Tibial nerve (tissue), 4 donors: ENCODE measurements at regions not wholly inside any gene's neighbourhood (a gene's known extent, or its start where the extent isn't known, plus 50 kb on each side); places are given as distances from the start of the nearest gene placed in this dataset.

Experiments
- DNase-seq, 2 donors: peaks; one replicate each; pipeline ENCODE4 v3.0.0-alpha.2; 2019; ENCODE audit warnings: low spot score in 2 of 2
- H3K27ac ChIP-seq, 4 donors: fragments of 200-600 bp; sonication (generic) in 3 of 4; one replicate each; pipeline ENCODE4 v1.5.1; 2017 to 2019; ENCODE audit warnings: mild to moderate bottlenecking in 1 of 4
- H3K27me3 ChIP-seq, 2 donors: fragments of 200-600 bp; sonication (generic) in 1 of 2; one replicate each; pipeline versions ENCODE4 v1.5.1 to v1.6.0; 2017 to 2019
- H3K36me3 ChIP-seq, 3 donors: fragments of 200-600 bp; sonication (generic); one replicate each; pipeline ENCODE4 v1.5.1; 2018 to 2019
- H3K4me1 ChIP-seq, 4 donors: fragments of 200-600 bp; sonication (generic) in 3 of 4; one replicate each; pipeline ENCODE4 v1.5.1; 2017 to 2019
- H3K4me3 ChIP-seq, 4 donors: fragments of 200-600 bp; sonication (generic) in 3 of 4; one replicate each; pipeline ENCODE4 v1.5.1; 2017 to 2019; ENCODE audit warnings: mild to moderate bottlenecking in 1 of 4, moderate library complexity in 1 of 4
- H3K9me3 ChIP-seq, 4 donors: fragments of 200-600 bp; sonication (generic) in 3 of 4; one replicate each; pipeline ENCODE4 v1.5.1; 2017 to 2019
- EP300 ChIP-seq, 2 donors: sonication (generic); formaldehyde crosslinking; IDR thresholded peaks; one replicate each; pipeline ENCODE4 v1.6.1; 2017; ENCODE audit warnings: antibody characterized with exemption in 2 of 2, mild to moderate bottlenecking in 1 of 2
- POLR2A ChIP-seq, 2 donors: fragments of 450-650 bp; IDR thresholded peaks; one replicate each; pipeline ENCODE4 v1.6.1; 2017; ENCODE audit warnings: antibody characterized with exemption in 2 of 2, mild to moderate bottlenecking in 2 of 2, moderate library complexity in 2 of 2
- WGBS, 2 donors: methylation state at CpG; one replicate each; pipeline ENCODE4 v1.1.5; 2018; 5-methylcytosine and 5-hydroxymethylcytosine counted together
- TF ChIP-seq, protein P1 (sequence below), 5 experiments: fragments of 200-600 bp in 3 of 5; fragments of 450-650 bp in 2 of 5; sonication (generic) in 3 of 5; IDR thresholded peaks; one replicate each; pipeline ENCODE4 v1.5.1; 2016 to 2019; ENCODE audit warnings: antibody characterized with exemption in 5 of 5, mild to moderate bottlenecking in 3 of 5, moderate library complexity in 2 of 5

- peaks cover 0 to 28% (median 2%) of the 10 kb centered on the region in 4 donors for H3K4me1 ChIP-seq
- H3K27ac ChIP-seq: peak overlapping the region in 2 of 4 donors; percentile 0 to 34
- no peak overlapping the region for H3K4me3 ChIP-seq
- no peaks in the 10 kb centered on the region for H3K9me3 ChIP-seq
- no peaks in the 10 kb centered on the region for H3K27me3 ChIP-seq
- TF ChIP-seq EP300 (IDR thresholded peaks at IDR 0.05) (no peak), POLR2A (IDR thresholded peaks at IDR 0.05) (no peak)
- TF ChIP-seq, protein P1, sequence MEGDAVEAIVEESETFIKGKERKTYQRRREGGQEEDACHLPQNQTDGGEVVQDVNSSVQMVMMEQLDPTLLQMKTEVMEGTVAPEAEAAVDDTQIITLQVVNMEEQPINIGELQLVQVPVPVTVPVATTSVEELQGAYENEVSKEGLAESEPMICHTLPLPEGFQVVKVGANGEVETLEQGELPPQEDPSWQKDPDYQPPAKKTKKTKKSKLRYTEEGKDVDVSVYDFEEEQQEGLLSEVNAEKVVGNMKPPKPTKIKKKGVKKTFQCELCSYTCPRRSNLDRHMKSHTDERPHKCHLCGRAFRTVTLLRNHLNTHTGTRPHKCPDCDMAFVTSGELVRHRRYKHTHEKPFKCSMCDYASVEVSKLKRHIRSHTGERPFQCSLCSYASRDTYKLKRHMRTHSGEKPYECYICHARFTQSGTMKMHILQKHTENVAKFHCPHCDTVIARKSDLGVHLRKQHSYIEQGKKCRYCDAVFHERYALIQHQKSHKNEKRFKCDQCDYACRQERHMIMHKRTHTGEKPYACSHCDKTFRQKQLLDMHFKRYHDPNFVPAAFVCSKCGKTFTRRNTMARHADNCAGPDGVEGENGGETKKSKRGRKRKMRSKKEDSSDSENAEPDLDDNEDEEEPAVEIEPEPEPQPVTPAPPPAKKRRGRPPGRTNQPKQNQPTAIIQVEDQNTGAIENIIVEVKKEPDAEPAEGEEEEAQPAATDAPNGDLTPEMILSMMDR (IDR thresholded peaks at IDR 0.05): no peak
- H3K36me3 ChIP-seq: no peaks in the 10 kb centered on the region
- DNase-seq: no peak
- WGBS, 2 donors: 34 to 54% methylated on average over 3 of the region's 3 CpGs
These were observed 205.5 kb upstream of the TGFBR2 start for GRCh38 chr3:30400926-30401325.

DNA sequence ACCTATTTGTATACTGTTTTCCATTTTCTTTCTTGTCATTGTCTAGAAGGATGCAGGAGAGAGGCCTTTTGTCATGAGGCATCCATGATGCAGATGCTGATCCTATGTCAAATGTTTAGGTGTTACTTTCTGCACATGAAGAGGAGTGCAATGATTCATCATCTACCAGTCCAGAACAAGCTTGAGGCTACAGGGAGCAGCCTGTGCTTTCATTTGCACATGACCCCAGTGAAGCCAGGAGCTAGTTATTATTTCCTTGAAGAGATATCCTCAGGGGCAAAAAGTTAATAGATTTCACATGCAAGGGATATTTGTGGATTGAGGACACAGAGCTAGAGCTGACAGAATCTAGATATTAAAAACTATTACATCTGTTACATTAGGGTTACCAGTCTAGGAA, 204.4 kb upstream of the TGFBR2 start:
- no peaks in the 10 kb centered on the region for H3K27me3 ChIP-seq
- no peak overlapping the region for H3K4me3 ChIP-seq
- H3K9me3 ChIP-seq: no peaks in the 10 kb centered on the region
- peak in 1 of 2 donors; percentile 13 for DNase-seq
- TF ChIP-seq, protein P1 (IDR thresholded peaks at IDR 0.05): no peak
- no peak for TF ChIP-seq POLR2A (IDR thresholded peaks at IDR 0.05)
- TF ChIP-seq EP300 (IDR thresholded peaks at IDR 0.05): peak in 1 of 2 donors; percentile 69
- H3K27ac ChIP-seq: peak overlapping the region in 2 of 4 donors; percentile 34 to 38
- no peaks in the 10 kb centered on the region for H3K36me3 ChIP-seq
- H3K4me1 ChIP-seq: peaks cover 0 to 28% (median 2%) of the 10 kb centered on the region in 4 donors

- Histone ChIP-seq H3K4me1 (peaks cover 0 to 3% (median 0%) of the 10 kb centered on the region in 4 donors), H3K9me3 (peaks cover 0 to 4% (median 0%) of the 10 kb centered on the region in 4 donors), H3K27me3 (no peaks in the 10 kb centered on the region), H3K36me3 (no peaks in the 10 kb centered on the region), H3K27ac (no peak overlapping the region), H3K4me3 (no peak overlapping the region)
- no peak for TF ChIP-seq POLR2A (IDR thresholded peaks at IDR 0.05)
- TF ChIP-seq, protein P1 (IDR thresholded peaks at IDR 0.05): no peak
- TF ChIP-seq EP300 (IDR thresholded peaks at IDR 0.05): no peak
- WGBS, 2 donors: 82 to 93% methylated on average over 2 of the region's 2 CpGs
- no peak for DNase-seq
These were observed 198.8 kb upstream of the TGFBR2 start for GRCh38 chr3:30407651-30408050.

- Histone ChIP-seq H3K4me3 (no peak overlapping the region), H3K36me3 (no peaks in the 10 kb centered on the region), H3K4me1 (no peaks in the 10 kb centered on the region), H3K27me3 (no peaks in the 10 kb centered on the region), H3K9me3 (peaks cover 0 to 4% (median 0%) of the 10 kb centered on the region in 4 donors), H3K27ac (no peak overlapping the region)
- TF ChIP-seq, protein P1 (IDR thresholded peaks at IDR 0.05): no peak
- no peak for TF ChIP-seq POLR2A (IDR thresholded peaks at IDR 0.05)
- no peak for TF ChIP-seq EP300 (IDR thresholded peaks at IDR 0.05)
- no peak for DNase-seq
- 74 to 79% methylated on average over 2 of the region's 2 CpGs for WGBS, 2 donors
These were observed 198.3 kb upstream of the TGFBR2 start for GRCh38 chr3:30408105-30408557.

DNA sequence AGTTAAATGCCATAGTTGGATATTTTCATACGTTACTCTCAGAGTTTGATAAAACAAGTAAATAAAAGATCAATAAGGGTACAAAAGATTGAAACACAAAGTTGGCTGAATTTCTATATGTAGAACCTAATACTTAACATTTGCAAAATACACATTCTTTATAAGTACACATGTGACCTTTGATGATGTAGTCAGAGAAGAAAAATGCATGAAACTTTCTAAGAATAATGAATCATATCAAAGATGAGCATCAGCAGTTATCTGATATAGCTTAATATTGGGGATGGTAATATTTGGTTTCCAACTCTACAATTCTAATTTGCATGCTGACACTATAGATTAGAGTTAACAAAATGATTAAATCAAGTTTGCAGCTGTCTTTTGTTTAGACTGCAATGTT, 188.0 kb upstream of the TGFBR2 start:
- no peak overlapping the region for H3K4me3 ChIP-seq
- no peak overlapping the region for H3K27ac ChIP-seq
- H3K9me3 ChIP-seq: no peaks in the 10 kb centered on the region
- TF ChIP-seq EP300 (IDR thresholded peaks at IDR 0.05): no peak
- TF ChIP-seq, protein P1 (IDR thresholded peaks at IDR 0.05): no peak
- no peak for TF ChIP-seq POLR2A (IDR thresholded peaks at IDR 0.05)
- no peaks in the 10 kb centered on the region for H3K36me3 ChIP-seq
- 80 to 82% methylated on average over 1 of the region's 1 CpG for WGBS, 2 donors
- peaks cover 0 to 8% (median 4%) of the 10 kb centered on the region in 4 donors for H3K4me1 ChIP-seq
- H3K27me3 ChIP-seq: no peaks in the 10 kb centered on the region
- no peak for DNase-seq
